ENCODE measurements at regions not wholly inside any gene's neighbourhood (a gene's known extent, or its start where the extent isn't known, plus 50 kb on each side); places are given as distances from the start of the nearest gene placed in this dataset.
"Not testable (repeated sequence)": the region's sequence is repeated elsewhere in the genome, so short reads cannot be mapped to it uniquely, and the experiment has no call there.

GRCh38 chr5:68021916-68022315, 193.6 kb upstream of the PIK3R1 start:
- TF ChIP-seq, protein P1, sequence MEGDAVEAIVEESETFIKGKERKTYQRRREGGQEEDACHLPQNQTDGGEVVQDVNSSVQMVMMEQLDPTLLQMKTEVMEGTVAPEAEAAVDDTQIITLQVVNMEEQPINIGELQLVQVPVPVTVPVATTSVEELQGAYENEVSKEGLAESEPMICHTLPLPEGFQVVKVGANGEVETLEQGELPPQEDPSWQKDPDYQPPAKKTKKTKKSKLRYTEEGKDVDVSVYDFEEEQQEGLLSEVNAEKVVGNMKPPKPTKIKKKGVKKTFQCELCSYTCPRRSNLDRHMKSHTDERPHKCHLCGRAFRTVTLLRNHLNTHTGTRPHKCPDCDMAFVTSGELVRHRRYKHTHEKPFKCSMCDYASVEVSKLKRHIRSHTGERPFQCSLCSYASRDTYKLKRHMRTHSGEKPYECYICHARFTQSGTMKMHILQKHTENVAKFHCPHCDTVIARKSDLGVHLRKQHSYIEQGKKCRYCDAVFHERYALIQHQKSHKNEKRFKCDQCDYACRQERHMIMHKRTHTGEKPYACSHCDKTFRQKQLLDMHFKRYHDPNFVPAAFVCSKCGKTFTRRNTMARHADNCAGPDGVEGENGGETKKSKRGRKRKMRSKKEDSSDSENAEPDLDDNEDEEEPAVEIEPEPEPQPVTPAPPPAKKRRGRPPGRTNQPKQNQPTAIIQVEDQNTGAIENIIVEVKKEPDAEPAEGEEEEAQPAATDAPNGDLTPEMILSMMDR (IDR thresholded peaks at IDR 0.05; ENCODE audit: low read depth, low read length), result no peak
- no peak overlapping the region for H3K4me3 ChIP-seq (ENCODE audit: low read depth, low read length)

DNA sequence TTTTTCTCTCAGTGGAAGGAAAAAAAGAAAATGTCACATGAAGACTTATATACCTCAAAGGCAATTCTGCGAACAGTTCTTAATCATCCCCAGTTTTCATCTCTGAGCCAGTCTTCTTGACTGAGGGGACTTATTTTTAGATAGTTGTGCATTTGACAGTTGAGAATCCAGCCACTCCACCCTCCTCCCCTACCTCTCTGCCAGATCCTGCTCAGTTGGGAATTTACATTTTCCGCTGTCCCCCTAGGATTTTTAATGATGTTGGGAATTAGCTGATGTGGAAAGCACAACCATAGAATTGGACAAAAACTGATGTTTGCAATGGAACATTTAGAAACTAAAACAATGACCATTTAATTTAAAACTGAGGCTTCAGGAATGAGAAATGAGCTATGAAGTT, 194.3 kb upstream of the PIK3R1 start:
- TF ChIP-seq, protein P1 (IDR thresholded peaks at IDR 0.05; ENCODE audit: low read depth, low read length), result no peak
- no peak overlapping the region for H3K4me3 ChIP-seq (ENCODE audit: low read depth, low read length)

DNA sequence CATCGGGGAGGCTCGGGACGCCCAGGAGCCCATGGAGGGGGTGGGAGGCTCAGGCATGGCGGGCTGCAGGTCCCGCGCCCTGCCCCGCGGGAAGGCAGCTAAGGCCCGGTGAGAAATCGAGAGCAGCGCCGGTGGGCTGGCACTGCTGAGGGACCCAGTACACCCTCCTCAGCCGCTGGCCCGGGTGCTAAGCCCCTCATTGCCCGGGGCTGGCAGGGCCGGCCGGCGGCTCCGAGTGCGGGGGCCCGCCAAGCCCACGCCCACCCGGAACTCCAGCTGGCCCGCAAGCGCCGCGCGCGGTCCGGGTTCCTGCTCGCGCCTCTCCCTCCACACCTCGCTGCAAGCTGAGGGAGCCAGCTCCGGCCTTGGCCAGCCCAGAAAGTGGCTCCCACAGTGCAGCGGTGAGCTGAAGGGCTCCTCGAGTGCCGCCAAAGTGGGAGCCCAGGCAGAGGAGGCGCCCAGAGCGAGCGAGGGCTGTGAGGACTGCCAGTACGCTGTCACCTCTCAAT, 195.0 kb upstream of the PIK3R1 start:
- not testable (repeated sequence) for H3K4me3 ChIP-seq (ENCODE audit: low read depth, low read length)

GRCh38 chr5:68015381-68016302, 199.9 kb upstream of the PIK3R1 start:
- H3K4me3 ChIP-seq (ENCODE audit: low read depth, low read length), result no peak overlapping the region

DNA sequence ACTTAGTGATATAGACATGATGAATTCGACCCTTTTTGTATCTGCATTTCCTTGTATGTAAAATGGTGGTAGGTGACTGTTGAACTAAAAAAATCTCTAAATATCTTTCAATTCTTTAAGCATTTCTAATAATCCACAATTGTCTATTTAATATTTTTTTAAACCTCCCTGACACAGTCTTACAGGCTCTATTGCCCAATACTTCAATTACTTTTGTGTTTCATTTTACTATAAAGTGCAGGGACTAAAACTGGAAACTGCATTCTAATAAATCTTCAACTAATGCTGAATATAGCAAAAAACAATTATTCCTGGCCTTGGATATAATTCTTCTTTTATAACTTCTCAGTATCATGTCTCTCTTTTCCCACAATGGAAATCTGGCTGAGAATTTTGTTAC, 202.7 kb upstream of the PIK3R1 start:
- TF ChIP-seq, protein P1 (IDR thresholded peaks at IDR 0.05; ENCODE audit: low read depth, low read length), result no peak
- no peak overlapping the region for H3K4me3 ChIP-seq (ENCODE audit: low read depth, low read length)

More at GRCh38 chr5:68015381-68016302, 199.9 kb upstream of the PIK3R1 start:
- TF ChIP-seq, protein P1 (IDR thresholded peaks at IDR 0.05; ENCODE audit: low read depth, low read length), result no peak

DNA sequence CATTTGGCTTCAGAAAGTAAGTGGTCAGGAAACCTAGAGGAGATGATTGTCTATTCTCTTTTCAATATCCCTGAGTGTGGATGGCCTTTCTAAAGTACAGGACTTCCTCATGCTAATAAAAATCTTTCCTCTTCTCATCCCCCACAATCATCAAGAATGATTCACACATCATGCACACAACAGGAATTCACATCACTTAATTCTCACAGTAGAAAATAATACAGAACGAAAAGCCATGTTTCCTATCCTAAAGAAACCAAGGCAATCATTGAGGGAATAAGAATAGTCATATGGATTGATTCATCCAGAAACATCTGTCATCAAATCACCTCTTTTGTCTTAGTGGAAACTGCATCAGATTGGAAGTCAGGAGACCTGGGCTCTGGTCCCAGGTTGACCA, 203.1 kb upstream of the PIK3R1 start:
- no peak overlapping the region for H3K4me3 ChIP-seq (ENCODE audit: low read depth, low read length)
- TF ChIP-seq, protein P1 (IDR thresholded peaks at IDR 0.05; ENCODE audit: low read depth, low read length), result no peak

DNA sequence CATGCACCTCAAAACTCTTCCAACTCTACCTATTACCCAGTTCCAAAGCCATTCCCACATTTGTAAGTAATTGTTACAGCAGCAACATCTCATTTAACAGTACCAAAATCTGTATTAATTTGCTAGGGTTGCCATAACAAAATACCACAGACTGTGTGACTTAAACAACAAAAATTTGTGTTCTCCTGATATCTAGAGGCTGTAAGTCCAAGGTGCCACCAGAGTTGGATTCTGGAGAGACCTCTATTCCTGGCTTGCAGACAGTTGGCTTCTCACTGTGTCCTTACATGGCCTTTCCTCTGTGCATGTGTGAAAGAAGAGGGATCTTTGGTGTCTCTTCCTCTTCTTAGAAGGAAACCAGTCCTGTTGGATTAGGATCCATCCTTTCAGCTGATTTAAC, 203.8 kb upstream of the PIK3R1 start:
- TF ChIP-seq, protein P1 (IDR thresholded peaks at IDR 0.05; ENCODE audit: low read depth, low read length), result no peak
- H3K4me3 ChIP-seq (ENCODE audit: low read depth, low read length), result no peak overlapping the region
